GM12878 (cell line): ENCODE measurements at regions not wholly inside any gene's neighbourhood (a gene's known extent, or its start where the extent isn't known, plus 50 kb on each side); places are given as distances from the start of the nearest gene placed in this dataset.

Source experiments
- ATAC-seq: fragments of 200-7000 bp; cut with Tn5 transposase; 3 replicates; pipeline ENCODE4 v1.9.1; 2020; ENCODE audit warnings: mild to moderate bottlenecking, moderate library complexity
- BruUV-seq: library from RNA; stranded (reverse); fragments of 400-500 nt; replicated peaks from 2 replicates; lab custom pipeline; 2021; lab: Mats Ljungman, UMichigan
- CTCF ChIA-PET: fragments of 300-600 bp; sonication (Branson Sonifier 250); formaldehyde crosslinking; extraction: SDS; loops from one replicate; lab custom pipeline; 2021; ENCODE audit warnings: inconsistent platforms; lab: Yijun Ruan, JAX
- POLR2A ChIA-PET: fragments of 350-600 bp; formaldehyde crosslinking; extraction: SDS; loops from one replicate; lab custom pipeline; 2021; ENCODE audit warnings: inconsistent platforms; lab: Charles Lee
- RAD21 ChIA-PET: fragments of 300-600 bp; sonication (Branson Sonifier 250); formaldehyde crosslinking; loops from one replicate; lab custom pipeline; 2023; ENCODE audit warnings: antibody characterized with exemption; ENCODE audit not compliant: unreplicated experiment; lab: Charles Lee
- SMC1A ChIA-PET: fragments of 300-600 bp; sonication (Branson Sonifier 250); formaldehyde crosslinking; loops from one replicate; lab custom pipeline; 2023; ENCODE audit not compliant: unreplicated experiment, uncharacterized antibody; lab: Charles Lee
- DNase-seq: peaks from one replicate; pipeline ENCODE4 v3.0.0-alpha.2; 2011; ENCODE audit warnings: low read depth, low spot score
- FAIRE-seq: peaks from 3 replicates; lab custom pipeline; 2011; peaks lifted over from hg19 to GRCh38; lab: Jason Lieb, UNC
- H2AFZ ChIP-seq: 2 replicates; pipeline ENCODE4 v1.6.0; 2011; ENCODE audit warnings: low read depth, low read length, control low read depth; ENCODE audit not compliant: control insufficient read depth
- H3K27ac ChIP-seq: 2 replicates; pipeline ENCODE4 v1.5.1; 2011; ENCODE audit warnings: control low read depth; ENCODE audit not compliant: control insufficient read depth, insufficient read depth
- H3K27me3 ChIP-seq, 2 experiments: replicated peaks in 1 of 2; 2 replicates each; pipeline versions ENCODE4 v1.6.0 to v1.6.1; 2011; ENCODE audit warnings: low read length in 1 of 2; ENCODE audit not compliant: control insufficient read depth in 2 of 2, insufficient read depth in 2 of 2
- H3K36me3 ChIP-seq, 2 experiments: 2 replicates each; pipeline ENCODE4 v1.5.1; 2011; ENCODE audit warnings: low read length in 1 of 2; ENCODE audit not compliant: control insufficient read depth in 2 of 2, insufficient read depth in 2 of 2
- H3K4me1 ChIP-seq: 2 replicates; pipeline ENCODE4 v1.6.1; 2011; ENCODE audit warnings: mild to moderate bottlenecking, low read length, moderate library complexity, mixed read lengths; ENCODE audit not compliant: control insufficient read depth, insufficient read depth
- H3K4me2 ChIP-seq: 2 replicates; pipeline ENCODE4 v1.6.0; 2011; ENCODE audit warnings: control low read depth; ENCODE audit not compliant: control insufficient read depth, insufficient read depth
- H3K4me3 ChIP-seq: fragments of 200-600 bp; sonication (generic); 2 replicates; pipeline ENCODE4 v1.5.1; 2016
- H3K79me2 ChIP-seq: 2 replicates; pipeline ENCODE4 v1.6.0; 2011; ENCODE audit warnings: low read length; ENCODE audit not compliant: control insufficient read depth, insufficient read depth
- H3K9ac ChIP-seq: 2 replicates; pipeline ENCODE4 v1.8.0; 2011; ENCODE audit warnings: low read length, control low read depth, mixed read lengths; ENCODE audit not compliant: control insufficient read depth, insufficient read depth
- H3K9me3 ChIP-seq: replicated peaks from 3 replicates; pipeline ENCODE4 v1.5.1; 2011; ENCODE audit warnings: mild to moderate bottlenecking, low read length; ENCODE audit not compliant: control insufficient read depth, insufficient read depth
- H4K20me1 ChIP-seq: 2 replicates; pipeline ENCODE4 v1.6.0; 2011; ENCODE audit not compliant: control insufficient read depth, insufficient read depth
- BRCA1 ChIP-seq: IDR thresholded peaks from 2 replicates; pipeline ENCODE4 v1.6.1; 2011; ENCODE audit warnings: low read depth, low read length, improper control_type of control experiment
- CREM ChIP-seq: IDR thresholded peaks from 2 replicates; pipeline ENCODE4 v1.6.1; 2014; ENCODE audit warnings: antibody characterized with exemption, low read depth
- CTCF ChIP-seq, 3 experiments: IDR thresholded peaks in 2 of 3; conservative IDR thresholded peaks in 1 of 3; 2 replicates each; pipeline ENCODE4 v1.5.1; 2011; ENCODE audit warnings: low read depth in 3 of 3, low read length in 3 of 3, mild to moderate bottlenecking in 3 of 3, control low read depth in 2 of 3, moderate library complexity in 2 of 3, inconsistent platforms in 1 of 3, mixed read lengths in 1 of 3; ENCODE audit not compliant: control insufficient read depth in 2 of 3, insufficient read depth in 1 of 3; ENCODE audit errors: extremely low read depth in 1 of 3
- EP300 ChIP-seq, 2 experiments: fragments of 150-350 bp in 1 of 2; IDR thresholded peaks; 2 replicates each; pipeline ENCODE4 v1.6.1; 2011 to 2012; ENCODE audit warnings: low read depth in 2 of 2, low read length in 2 of 2, borderline replicate concordance in 1 of 2, improper control_type of control experiment in 1 of 2, inconsistent platforms in 1 of 2; ENCODE audit not compliant: control insufficient read depth in 1 of 2
- JUND ChIP-seq: IDR thresholded peaks from 2 replicates; pipeline ENCODE4 v1.6.1; 2012; ENCODE audit warnings: low read depth, mild to moderate bottlenecking, low read length, improper control_type of control experiment, moderate library complexity
- MYB ChIP-seq: fragments of 150-350 bp; IDR thresholded peaks from 2 replicates; pipeline ENCODE4 v1.6.1; 2014; ENCODE audit warnings: mild to moderate bottlenecking, low read depth, low read length, borderline replicate concordance
- NFYB ChIP-seq: IDR thresholded peaks from 2 replicates; pipeline ENCODE4 v1.6.1; 2011; ENCODE audit warnings: low read depth, mild to moderate bottlenecking, low read length, improper control_type of control experiment, moderate library complexity; ENCODE audit not compliant: insufficient read depth
- RELA ChIP-seq: fragments of 450-650 bp; IDR thresholded peaks from 2 replicates; pipeline ENCODE4 v1.8.0; 2014; ENCODE audit warnings: borderline replicate concordance; ENCODE audit not compliant: partially characterized antibody
- RUNX3 ChIP-seq: IDR thresholded peaks from 2 replicates; pipeline ENCODE4 v1.6.1; 2012; ENCODE audit warnings: low read length, inconsistent platforms
- WGBS: methylation state at CpG from one replicate; pipeline ENCODE4 v1.1.6; 2016; ENCODE audit warnings: low lambda C conversion rate; ENCODE audit not compliant: insufficient replicate concordance, insufficient coverage; ENCODE audit errors: missing lambda C conversion rate; 5-methylcytosine and 5-hydroxymethylcytosine counted together
- in situ Hi-C: fragments of 300-500 bp; cut with MboI; formaldehyde crosslinking; loops from 9 replicates; pipeline ENCODE4 v1.14.3; 2018; ENCODE audit warnings: mixed read lengths
- intact Hi-C: fragments of 100-400 bp; cut with micrococcal nuclease; formaldehyde crosslinking; loops from one replicate; pipeline ENCODE4 v1.14.2; 2022; ENCODE audit not compliant: unreplicated experiment
- TF ChIP-seq, protein P1 (sequence below): fragments of 150-350 bp; IDR thresholded peaks from 2 replicates; pipeline ENCODE4 v1.6.1; 2014; ENCODE audit warnings: mild to moderate bottlenecking, low read depth, low read length
- TF ChIP-seq, protein P2 (sequence below): IDR thresholded peaks from 2 replicates; pipeline ENCODE4 v1.6.1; 2011; ENCODE audit warnings: borderline replicate concordance, low read depth, mild to moderate bottlenecking, moderate library complexity, low read length; ENCODE audit not compliant: insufficient read depth, poor library complexity, severe bottlenecking
- TF ChIP-seq, protein P3 (sequence below): fragments of 450-650 bp; IDR thresholded peaks from 2 replicates; pipeline ENCODE4 v1.6.1; 2017; ENCODE audit warnings: mild to moderate bottlenecking, moderate library complexity

DNA sequence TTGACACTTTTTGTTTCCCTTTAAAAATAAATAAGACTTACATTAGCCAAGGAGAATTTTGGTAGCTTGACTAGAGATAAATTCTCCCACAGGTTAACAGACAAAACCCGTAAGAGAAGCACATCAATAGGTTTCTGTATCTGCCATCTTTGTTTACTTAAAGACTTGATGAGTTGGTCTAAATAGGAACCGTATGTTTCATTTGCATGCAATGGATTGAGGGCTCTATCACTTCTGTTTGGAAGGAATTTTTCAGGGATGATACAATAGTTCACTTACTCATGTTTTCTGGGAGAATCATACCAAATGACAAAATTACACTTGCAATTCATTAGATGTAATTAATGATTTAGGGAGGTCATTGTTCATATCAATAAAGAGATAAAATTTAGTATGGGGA lies 631.5 kb upstream of the NR2F2 start:
- H3K79me2 ChIP-seq, result no peaks in the 10 kb centered on the region
- ChIA-PET CTCF (interaction anchor here (0.9 kb wide), 1 partner anchor 9 kb away, joined by 7 read pairs; no protein-coding TSS in a partner anchor), SMC1A (interaction anchor here (0.6 to 1.9 kb wide), 4 partner anchors 9 to 439 kb away, joined by 3 to 4 read pairs (median 3); no protein-coding TSS in a partner anchor), RAD21 (no interaction called here), POLR2A (no interaction called here)
- peaks cover 8% of the 10 kb centered on the region; the same call in 2 of the 3 replicates for H3K9me3 ChIP-seq
- no peaks in the 10 kb centered on the region for H3K36me3 ChIP-seq
- FAIRE-seq (no peak), DNase-seq (no peak), ATAC-seq (no peak)
- H3K4me1 ChIP-seq, result no peaks in the 10 kb centered on the region
- in situ Hi-C loops (no loop called here), intact Hi-C loops (no loop called here)
- no peak overlapping the region for H3K4me3 ChIP-seq
- 18% methylated on average over 2 of the region's 2 CpGs for WGBS
- H4K20me1 ChIP-seq, result no peaks in the 10 kb centered on the region
- BruUV-seq, result no TSS peak
- no peak overlapping the region for H2AFZ ChIP-seq
- H3K27me3 ChIP-seq, result no peaks in the 10 kb centered on the region
- H3K9ac ChIP-seq, result no peak overlapping the region
- H3K4me2 ChIP-seq, result no peak overlapping the region
- no peak overlapping the region for H3K27ac ChIP-seq
- TF ChIP-seq, protein P1, sequence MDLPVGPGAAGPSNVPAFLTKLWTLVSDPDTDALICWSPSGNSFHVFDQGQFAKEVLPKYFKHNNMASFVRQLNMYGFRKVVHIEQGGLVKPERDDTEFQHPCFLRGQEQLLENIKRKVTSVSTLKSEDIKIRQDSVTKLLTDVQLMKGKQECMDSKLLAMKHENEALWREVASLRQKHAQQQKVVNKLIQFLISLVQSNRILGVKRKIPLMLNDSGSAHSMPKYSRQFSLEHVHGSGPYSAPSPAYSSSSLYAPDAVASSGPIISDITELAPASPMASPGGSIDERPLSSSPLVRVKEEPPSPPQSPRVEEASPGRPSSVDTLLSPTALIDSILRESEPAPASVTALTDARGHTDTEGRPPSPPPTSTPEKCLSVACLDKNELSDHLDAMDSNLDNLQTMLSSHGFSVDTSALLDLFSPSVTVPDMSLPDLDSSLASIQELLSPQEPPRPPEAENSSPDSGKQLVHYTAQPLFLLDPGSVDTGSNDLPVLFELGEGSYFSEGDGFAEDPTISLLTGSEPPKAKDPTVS, result no peak
- TF ChIP-seq, protein P2, sequence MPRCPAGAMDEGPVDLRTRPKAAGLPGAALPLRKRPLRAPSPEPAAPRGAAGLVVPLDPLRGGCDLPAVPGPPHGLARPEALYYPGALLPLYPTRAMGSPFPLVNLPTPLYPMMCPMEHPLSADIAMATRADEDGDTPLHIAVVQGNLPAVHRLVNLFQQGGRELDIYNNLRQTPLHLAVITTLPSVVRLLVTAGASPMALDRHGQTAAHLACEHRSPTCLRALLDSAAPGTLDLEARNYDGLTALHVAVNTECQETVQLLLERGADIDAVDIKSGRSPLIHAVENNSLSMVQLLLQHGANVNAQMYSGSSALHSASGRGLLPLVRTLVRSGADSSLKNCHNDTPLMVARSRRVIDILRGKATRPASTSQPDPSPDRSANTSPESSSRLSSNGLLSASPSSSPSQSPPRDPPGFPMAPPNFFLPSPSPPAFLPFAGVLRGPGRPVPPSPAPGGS, result no peak
- TF ChIP-seq JUND (no peak), BRCA1 (no peak), EP300 (IDR thresholded peaks at IDR 0.05; ENCODE audit: borderline replicate concordance in 1 of 2, control insufficient read depth in 1 of 2, low read depth in 2 of 2, low read length in 2 of 2) (no peak), MYB (no peak), NFYB (no peak), CTCF (IDR thresholded peaks at IDR 0.05 in 2 of 3, conservative IDR thresholded peaks at IDR 0.05 in 1 of 3; ENCODE audit: control insufficient read depth in 2 of 3, extremely low read depth in 1 of 3, insufficient read depth in 1 of 3, low read depth in 3 of 3, low read length in 3 of 3) (no peak), RELA (no peak), RUNX3 (no peak), CREM (no peak)
- TF ChIP-seq, protein P3, sequence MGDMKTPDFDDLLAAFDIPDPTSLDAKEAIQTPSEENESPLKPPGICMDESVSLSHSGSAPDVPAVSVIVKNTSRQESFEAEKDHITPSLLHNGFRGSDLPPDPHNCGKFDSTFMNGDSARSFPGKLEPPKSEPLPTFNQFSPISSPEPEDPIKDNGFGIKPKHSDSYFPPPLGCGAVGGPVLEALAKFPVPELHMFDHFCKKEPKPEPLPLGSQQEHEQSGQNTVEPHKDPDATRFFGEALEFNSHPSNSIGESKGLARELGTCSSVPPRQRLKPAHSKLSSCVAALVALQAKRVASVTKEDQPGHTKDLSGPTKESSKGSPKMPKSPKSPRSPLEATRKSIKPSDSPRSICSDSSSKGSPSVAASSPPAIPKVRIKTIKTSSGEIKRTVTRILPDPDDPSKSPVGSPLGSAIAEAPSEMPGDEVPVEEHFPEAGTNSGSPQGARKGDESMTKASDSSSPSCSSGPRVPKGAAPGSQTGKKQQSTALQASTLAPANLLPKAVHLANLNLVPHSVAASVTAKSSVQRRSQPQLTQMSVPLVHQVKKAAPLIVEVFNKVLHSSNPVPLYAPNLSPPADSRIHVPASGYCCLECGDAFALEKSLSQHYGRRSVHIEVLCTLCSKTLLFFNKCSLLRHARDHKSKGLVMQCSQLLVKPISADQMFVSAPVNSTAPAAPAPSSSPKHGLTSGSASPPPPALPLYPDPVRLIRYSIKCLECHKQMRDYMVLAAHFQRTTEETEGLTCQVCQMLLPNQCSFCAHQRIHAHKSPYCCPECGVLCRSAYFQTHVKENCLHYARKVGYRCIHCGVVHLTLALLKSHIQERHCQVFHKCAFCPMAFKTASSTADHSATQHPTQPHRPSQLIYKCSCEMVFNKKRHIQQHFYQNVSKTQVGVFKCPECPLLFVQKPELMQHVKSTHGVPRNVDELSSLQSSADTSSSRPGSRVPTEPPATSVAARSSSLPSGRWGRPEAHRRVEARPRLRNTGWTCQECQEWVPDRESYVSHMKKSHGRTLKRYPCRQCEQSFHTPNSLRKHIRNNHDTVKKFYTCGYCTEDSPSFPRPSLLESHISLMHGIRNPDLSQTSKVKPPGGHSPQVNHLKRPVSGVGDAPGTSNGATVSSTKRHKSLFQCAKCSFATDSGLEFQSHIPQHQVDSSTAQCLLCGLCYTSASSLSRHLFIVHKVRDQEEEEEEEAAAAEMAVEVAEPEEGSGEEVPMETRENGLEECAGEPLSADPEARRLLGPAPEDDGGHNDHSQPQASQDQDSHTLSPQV, result no peak
